Hematopoietic multipotent progenitor cell treated with erythropoietin and hydrocortisone succinate and interleukin-3 and kit ligand, for 6 days (in vitro differentiated cells): ENCODE measurements at regions not wholly inside any gene's neighbourhood (a gene's known extent, or its start where the extent isn't known, plus 50 kb on each side); places are given as distances from the start of the nearest gene placed in this dataset.
"Not testable (repeated sequence)": the region's sequence is repeated elsewhere in the genome, so short reads cannot be mapped to it uniquely, and the experiment has no call there.

ENCODE experiments used
- DNase-seq: peaks from one replicate; pipeline ENCODE4 v3.0.0-alpha.2; 2015

DNA sequence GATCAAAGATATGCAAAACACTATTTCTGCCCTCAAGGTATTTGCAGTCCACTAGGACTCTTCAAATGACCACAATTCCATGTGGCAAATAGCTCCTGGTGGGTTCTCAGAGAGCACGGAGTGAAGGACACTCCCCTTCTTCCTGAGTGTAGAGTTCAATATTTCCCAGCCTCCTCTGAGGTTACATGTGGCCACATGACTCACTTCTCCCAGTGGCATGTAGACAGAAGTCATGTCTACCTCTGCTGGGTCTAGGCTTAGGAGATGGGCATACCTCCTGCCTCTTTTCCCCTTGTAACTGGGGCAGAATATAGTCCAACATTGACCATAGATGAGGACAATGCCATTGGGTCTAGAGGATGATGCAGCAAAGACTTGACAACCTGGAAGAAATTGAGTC lies 191.4 kb downstream of the MIS18A start:
- DNase-seq: no peak

DNA sequence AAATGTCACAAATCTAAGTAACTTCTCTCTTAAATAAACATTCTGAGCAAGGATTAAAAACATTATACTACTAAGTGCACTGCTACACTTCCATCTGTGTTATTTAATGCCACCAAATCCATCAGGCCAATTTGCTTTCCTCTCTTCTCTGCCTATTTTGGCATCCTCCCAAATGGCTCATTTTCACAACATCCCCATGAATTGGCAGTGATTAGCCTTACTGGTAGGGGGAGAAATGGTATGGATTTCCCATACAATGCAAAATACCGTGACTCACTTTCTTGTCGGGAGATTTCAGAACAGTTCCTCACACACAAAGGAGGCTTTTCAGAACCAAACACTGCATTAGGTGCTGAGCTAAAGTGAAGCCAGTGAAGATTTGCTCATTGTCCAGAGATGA lies 195.7 kb downstream of the MIS18A start:
- no peak for DNase-seq

DNA sequence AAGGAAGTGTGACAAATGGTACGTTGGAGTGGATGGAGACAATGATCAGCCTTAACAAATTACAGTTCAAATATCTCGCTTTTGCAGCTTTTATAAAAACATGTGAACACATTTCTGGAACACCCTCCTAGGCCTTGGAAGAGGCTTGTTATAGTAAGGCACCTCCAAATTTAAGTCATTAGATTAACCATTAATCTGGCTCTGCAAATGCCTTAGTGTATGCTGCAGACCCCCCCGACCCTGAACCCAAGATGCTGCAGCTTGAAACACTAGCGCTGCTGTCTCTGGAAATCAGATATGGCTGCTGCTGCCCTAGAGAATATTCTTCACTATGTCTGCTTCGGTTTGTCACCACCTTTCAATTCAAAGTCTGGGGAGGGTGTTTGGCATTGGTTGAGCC lies 196.4 kb downstream of the MIS18A start:
- DNase-seq: no peak

DNA sequence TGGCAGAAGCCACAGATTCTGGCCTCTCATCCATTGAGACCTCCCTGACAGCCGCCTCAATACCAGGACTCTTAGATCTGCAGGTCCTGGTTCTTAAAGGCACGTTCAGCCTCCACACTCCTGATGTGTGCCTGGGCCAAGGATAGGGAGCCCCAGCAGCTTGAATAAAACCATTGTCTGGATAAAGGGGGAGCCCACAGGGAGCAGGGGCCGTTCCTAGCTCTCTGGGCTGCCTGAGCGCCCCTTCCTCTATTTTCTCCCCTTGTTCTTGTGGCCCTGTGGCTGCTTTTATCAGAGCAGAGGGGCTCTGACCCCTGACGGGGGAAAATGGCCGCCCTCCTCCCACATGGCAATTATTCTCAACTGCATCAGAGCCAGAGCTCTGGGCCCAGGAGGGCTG lies 200.8 kb downstream of the HUNK start:
- DNase-seq: no peak

DNA sequence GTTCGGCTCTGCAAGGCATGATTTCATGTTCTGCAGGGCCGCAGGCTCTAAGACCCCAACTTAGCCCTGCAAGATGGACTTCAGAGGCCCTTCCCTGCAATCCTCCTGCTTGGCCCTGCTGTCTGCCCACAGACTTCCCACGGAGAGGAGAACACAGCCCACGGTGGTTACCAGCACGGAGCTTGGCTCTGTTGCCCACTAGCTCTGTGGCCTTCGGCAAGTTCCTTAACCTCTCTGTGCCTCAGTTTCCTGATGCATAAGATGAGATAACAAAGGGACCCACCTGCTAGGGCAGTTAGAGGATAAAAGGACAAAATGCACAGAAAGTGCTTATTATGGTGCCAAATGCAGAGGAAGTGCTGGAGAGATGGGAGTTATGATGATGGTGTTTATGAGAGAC lies 200.4 kb downstream of the HUNK start:
- no peak for DNase-seq

DNA sequence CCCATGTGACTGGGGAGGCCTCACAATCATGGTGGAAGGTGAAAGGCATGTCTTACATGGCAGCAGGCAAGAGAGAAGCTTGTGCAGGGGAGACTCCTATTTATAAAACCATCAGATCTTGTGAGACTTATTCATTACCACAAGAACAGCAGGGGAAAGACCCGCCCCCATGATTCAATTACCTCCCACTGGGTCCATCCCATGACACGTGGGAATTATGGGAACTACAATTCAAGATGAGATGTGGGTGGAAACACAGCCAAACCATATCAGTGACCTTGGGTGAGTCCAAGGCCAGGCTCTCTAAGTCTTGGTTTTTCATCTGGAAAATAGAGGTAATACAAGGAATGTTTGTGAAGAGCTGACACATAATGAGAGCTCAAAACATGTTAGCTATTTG lies 198.8 kb downstream of the HUNK start:
- not testable (repeated sequence) for DNase-seq

DNA sequence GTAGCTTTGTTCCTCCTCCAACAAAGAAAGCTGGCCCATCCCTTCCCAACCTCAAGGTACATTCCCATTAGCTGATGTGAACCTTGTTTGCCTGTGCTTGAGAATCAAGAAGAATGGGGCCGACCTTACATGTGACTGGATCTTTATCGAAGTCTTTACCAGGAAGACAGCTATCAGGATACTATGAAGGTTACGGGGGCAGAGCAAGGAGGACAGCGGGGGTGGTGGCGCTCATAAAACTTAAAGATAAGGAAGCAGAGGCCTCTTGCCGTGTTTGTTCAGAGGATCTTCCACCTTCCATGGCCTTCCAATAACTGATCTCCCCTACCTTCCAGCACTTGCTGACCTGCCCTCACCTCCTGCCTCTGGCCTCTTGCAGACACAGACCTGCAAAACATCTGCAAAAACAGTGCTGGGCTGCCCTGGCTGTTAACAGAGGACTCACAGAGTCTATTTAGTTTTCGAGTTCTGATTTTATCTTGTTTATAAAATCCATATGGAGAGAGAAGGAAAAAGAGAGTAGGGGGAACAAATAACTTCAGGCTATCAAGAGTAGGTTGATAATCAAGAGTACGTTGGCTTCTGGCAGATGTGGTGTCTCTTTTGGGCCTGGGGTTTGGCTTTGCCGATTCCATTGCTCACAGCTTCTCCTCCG lies 198.0 kb downstream of the HUNK start:
- no peak for DNase-seq

DNA sequence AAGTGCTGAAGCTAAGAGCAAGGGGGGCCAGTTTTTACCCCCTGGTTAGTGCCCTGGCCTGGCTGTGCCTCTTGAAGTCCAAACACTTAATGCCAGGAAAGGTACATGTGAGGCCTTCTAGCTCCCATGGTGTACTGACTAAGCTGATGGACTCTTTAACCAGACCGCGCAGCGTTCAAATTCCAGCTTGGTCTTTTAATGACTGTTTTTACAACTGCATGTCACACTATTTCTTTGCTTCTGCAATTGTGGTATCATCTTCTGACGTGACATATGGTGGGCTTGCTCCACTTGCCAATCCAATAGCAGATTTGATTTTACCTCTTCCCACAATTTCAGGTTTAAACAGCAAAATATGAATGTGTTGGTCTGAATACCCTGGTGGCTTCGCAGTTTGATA lies 197.3 kb downstream of the HUNK start:
- no peak for DNase-seq

DNA sequence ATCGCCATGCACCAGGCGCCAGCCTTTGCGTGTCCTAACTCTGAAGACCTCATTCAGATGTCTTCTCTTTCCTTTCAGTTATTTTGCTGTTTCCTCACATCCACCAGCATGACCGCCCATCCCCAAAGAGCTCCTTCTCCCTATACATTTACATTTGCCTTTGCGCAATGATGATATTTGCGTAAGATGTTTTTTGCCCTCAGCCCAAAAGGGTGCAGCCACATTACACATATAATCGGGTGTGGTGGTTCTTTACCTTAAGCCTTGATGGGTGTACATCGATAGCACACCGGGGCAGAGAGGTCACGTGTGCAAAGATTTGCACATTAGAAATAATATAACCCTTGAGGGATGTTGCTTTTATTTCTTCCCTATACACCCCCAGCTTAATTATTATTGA lies 192.8 kb downstream of the HUNK start:
- no peak for DNase-seq

DNA sequence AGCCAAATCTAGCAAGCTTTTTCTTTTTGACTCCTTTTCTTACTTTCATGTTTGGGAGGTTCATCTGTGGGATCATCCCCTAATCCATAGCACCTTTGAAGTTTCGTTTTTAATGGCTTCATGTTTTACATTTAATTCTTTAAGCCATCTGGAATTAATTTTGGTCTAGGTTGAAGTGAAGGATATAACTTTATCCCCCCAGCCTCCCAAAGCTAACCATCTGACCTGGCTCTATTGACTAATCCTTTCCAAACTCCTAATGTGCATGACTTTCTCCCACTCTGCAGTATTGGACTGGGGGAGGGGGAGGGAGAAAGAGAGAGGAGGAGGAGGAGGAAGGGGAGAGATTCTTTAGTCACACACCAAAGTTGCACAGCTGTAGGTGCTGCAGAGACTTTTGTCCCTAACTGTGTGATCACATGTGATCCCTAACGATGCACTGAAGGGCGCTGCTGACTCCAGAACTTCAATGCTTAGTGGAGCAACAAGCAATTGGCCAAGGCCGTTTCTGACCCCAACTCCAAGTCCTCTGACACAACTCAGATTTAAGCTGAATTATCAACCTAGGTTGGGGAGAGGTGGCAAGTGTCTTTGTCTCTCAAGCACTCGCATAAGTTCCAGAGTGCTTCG lies 191.6 kb downstream of the HUNK start:
- no peak for DNase-seq

DNA sequence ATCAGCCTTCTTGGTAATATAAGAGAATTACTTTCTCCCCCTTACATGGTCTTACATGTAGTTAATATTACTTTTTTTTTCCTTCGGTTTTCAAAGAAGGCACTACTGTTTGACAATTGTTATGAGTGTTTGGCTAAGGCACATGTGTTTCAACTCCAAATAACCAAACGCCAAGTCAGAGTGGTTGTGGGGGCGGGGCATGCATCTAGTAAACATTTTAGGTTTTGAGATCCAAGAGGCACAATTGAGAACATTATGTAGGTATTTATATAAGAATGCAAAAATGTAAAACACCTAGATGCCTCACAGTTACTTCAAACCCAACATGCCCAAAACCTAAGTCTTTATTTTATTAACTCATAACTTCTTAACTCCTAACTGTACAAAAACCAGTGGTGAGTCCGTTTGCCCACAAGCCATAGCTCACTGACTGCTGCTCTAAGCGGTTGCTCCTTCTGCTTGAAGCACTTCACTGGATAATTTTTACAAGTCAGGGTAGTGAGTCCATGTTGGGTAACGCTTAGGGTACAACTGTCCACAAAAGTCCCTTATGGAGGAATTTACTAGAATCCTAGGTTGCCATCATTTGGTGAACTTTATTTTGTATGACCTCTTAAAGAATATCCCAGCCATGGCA lies 189.9 kb downstream of the HUNK start:
- DNase-seq: no peak

DNA sequence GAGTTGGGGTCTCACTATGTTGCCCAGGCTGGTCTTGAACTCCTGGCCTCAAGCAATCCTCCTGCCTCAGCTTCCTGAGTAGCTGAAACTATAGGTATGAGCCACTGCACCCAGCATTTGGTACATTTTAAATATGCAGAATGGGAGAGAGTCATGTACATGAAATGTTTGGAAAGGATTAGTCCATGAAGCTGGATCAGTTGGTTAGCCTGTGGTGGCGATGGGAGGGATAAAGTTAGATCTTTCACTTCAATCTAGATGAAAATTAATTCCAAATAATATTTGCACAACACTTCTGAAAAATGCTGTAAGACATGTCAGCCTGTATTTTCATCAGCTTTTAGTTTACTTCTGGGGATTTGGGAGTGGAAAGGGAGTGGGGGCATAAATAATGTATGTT lies 188.9 kb downstream of the HUNK start:
- DNase-seq: no peak

DNA sequence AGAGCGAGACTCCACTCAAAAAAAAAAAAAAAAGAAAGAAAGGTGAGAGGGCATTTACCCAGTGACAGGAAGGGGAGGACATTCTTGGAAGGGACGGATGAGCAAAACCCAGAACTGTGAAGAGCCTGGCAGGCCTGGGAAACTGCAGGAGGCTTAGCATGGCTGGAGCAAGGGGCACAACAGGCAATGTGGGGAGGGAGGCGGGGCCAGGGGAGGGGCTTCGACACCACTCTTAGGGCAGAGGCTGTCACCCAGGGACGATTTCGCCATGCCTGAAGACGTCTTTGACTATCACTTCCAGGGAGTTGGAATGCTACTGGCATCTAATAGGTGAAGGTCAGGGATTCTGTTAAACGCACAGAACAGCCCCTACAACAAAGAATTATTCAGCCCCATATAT lies 184.0 kb downstream of the HUNK start:
- no peak for DNase-seq

DNA sequence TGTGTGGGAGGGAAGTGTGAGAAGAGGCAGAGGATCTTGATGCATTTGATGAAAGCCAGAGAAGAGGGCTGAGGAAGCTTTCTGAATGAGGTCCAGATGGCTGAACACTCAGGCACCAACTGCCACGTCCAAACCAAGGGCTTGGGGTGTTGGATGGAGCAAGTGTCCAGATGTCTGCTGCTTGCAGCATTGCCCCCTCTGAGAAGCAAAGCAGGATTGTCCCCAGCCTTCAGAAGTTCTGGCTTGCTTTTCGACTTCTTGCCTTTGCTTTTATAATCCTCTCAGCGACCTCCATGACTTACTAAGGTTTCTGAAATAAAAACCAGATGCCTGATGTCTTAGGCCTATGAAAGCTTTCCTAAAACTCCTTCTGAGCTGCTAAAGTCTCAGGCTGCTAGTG lies 182.5 kb downstream of the HUNK start:
- DNase-seq: no peak
